NOMO-1 (cell line): ENCODE measurements at regions not wholly inside any gene's neighbourhood (a gene's known extent, or its start where the extent isn't known, plus 50 kb on each side); places are given as distances from the start of the nearest gene placed in this dataset.
"Not testable (repeated sequence)": the region's sequence is repeated elsewhere in the genome, so short reads cannot be mapped to it uniquely, and the experiment has no call there.

Source experiments
- DNase-seq, 2 experiments: peaks; one replicate each; lab custom pipeline; 2025; ENCODE audit not compliant: unreplicated experiment in 2 of 2; lab: John Stamatoyannopoulos, UW

DNA sequence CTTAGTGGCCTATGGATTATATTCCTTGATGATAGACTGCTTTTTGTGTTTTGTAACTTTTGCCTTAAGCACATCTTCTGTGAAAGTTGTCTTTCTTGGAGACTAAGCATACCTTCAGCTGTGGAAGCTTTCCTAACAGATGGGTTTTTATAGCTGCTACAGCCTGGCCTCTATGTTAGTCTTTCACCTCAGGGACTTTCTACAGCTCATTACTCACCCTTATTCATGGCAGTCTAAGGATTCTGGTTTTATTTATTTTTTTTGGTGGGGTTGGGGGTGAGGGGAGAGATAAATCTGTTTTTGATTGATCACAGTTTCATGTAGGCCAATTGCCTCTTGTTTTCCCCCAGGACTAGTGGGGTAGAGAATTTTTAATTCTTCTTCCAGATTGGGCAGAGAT, 219.9 kb downstream of the DKK1 start:
- no peak for DNase-seq

DNA sequence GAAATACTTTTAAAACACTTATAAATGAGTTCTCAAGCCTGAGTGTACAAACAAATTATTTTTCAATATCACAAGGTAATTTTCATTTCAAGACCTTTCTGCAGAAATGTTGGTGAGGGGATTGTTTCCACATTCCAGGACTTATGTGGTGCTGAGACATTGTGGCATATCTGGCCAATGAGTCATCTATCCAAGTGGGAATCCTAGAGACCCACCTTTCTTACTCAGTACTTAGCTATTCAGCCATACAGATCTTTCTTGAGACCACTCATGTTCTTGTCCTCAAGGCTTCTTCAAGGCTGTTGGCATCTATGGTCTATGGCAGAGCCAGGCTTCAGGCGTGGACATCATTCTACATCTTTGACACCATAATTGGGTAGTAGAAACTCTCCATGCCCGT, 225.4 kb downstream of the DKK1 start:
- no peak for DNase-seq

GRCh38 chr10:52540479-52540984, 226.5 kb downstream of the DKK1 start:
- no peak for DNase-seq

- no peak for DNase-seq
Measured at GRCh38 chr10:52541006-52541473, 227.0 kb downstream of the DKK1 start.

DNA sequence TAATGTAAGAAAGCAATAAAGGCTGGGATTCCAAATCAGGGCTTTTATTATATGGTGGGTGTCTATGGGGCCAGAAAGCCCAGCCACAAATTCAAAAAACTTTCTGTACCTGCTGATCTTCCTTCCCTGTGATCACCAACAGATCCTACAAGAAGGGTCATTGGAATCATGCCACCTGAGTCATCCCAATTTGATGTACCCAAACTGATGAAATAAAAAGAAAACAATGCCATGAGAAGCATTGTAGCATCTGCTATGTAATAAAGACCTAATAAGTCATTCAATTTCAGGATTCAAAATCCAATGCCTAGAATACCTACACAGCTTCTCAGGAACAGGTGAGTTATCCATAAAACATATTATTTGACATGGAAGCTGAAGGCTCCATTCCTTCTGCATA, 228.8 kb downstream of the DKK1 start:
- DNase-seq, result no peak

DNA sequence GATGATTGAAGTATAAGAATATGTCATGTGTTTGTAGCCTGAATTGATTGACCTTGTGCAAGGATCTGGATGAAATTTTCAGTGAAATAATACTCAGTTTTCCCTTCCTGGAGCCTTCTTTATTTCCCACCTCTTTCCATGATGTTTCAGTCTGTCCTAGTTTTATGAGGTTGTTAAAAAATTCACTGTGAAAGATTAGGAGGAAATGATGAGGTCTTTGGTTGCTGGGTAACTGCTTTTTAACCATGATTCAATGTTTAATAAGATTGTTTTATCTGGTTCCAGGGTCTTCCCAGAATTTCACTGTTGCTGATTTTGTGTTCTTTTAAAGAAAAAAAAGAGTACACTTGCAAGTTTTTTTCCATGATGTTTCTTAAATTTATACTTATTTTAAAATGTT, 221.5 kb downstream of the MBL2 start:
- DNase-seq, result no peak

GRCh38 chr10:52558090-52558489, 214.5 kb downstream of the MBL2 start:
- DNase-seq, result no peak

DNA sequence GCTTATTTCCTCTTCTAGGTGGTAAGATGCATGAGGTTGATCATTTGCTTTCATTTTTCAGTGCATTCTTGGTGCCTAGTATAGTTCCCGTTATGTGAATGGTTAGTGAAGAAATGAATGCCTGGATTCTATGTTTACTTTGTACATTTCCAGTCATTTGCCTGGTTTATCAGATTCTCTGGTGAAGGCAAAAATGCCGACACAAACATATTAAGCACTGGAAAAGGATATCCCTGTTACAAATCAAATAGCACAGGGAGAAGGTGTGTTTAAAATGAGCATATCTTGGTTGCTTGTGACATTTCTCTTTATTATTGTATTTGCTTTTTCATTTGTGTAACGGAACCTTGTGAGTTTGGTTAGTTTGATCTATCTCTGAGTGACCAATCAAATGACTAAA, 211.3 kb downstream of the MBL2 start:
- DNase-seq, result no peak

GRCh38 chr10:52563360-52563759, 209.2 kb downstream of the MBL2 start:
- no peak for DNase-seq

DNA sequence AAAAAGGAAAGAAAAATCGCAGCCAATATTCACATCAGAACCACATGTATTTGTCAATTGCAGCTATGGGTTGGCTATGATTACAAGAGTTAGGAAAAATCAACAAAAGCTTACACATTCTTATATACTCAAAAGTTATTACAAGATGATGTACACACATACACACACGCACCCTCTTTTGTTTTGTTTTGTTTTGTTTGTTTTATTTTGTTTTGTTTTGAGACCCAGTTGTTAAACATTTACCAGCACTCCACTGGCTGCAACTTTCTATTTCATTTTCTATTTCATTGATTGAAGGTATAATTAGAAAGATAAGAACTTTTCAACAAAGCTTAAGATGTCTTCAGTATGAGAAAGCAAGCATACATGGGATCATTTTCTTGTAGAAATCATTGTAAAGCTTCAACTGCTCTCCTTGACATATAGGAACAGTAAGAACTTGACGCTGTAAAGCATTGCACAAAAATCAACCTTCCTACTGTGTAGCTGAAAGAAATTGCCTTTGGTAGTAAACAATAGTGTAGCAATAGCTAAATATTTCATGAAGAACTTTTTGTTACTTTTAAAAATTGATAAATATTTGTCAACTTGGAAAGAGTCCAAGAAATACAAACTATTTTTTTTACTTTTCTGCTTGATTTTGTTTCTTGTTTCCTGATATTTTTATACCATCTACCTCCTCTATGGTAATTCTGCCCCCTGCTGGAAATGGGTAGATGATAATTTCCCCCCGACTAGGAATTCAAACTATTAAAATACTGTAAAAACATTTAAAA, 205.9 kb downstream of the MBL2 start:
- no peak for DNase-seq

DNA sequence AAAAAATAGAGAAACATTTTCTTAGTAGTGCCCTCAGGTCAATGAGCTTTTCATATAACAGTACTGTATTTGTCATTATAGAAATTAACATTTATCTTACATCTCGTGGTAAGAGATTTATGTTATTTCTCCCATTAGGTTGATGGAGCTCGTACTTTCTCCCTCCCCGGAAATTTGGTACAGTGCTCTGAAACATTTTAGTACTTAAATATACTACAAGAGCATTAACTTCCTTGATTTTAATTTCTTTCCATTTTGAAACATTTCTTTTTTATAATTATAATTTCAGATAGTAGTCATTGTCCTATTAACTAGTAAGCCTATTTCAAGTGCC, 205.4 kb downstream of the MBL2 start:
- DNase-seq, result no peak

GRCh38 chr10:52568309-52568708, 204.3 kb downstream of the MBL2 start:
- DNase-seq, result no peak

GRCh38 chr10:52570490-52570889, 202.1 kb downstream of the MBL2 start:
- no peak for DNase-seq

DNA sequence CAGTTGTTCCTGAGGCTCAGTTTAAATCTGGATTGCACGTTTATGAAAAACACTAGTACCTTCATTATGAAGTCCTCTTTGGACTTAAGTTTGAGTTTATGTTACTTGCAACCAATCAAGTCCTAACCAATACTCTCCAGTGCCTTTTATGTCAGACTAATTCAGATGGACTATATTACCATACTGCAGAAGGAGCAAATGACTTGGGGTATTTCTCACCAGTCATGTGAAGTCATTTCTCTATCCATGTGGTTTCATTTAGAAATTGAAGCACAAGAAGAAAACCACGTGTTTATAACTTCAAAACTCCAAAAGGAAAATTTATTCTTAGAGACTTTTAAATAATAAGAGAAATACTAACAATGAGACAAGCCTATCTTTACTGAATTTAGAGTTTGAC, 201.6 kb downstream of the MBL2 start:
- DNase-seq, result no peak

DNA sequence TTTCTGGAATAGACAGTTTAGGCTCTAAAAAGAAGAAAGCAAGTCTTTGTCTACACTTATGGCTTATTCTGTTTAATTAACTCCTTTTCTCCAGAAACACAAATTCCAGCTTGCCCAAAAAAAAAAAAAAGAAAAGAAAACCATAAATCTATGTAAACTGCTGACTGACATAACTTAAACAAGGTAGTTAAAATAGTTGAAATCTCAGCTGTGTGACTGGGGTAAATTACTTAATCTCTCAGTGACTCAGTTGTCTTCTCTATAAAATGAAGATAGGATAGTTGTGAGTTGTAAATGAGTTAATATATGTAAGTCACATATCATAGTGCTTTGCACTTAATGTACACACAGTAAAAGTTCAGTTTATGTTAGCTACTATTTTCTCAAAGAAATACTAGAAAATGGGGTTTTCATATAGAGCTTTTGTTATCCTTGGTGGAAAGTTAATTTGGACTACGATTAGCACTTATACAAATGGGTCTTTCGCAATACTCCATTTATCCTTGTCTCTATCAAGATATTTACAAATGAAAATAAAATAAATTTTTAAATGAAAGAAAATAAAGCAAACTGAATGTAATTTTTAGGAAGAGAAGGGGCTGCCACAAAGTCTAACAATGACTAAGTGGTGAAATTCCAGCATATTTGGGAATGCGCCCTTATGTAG, 200.9 kb downstream of the MBL2 start:
- no peak for DNase-seq

GRCh38 chr10:52573347-52573746, 199.2 kb downstream of the MBL2 start:
- DNase-seq, result no peak

GRCh38 chr10:52574697-52575096, 197.9 kb downstream of the MBL2 start:
- DNase-seq, result no peak

DNA sequence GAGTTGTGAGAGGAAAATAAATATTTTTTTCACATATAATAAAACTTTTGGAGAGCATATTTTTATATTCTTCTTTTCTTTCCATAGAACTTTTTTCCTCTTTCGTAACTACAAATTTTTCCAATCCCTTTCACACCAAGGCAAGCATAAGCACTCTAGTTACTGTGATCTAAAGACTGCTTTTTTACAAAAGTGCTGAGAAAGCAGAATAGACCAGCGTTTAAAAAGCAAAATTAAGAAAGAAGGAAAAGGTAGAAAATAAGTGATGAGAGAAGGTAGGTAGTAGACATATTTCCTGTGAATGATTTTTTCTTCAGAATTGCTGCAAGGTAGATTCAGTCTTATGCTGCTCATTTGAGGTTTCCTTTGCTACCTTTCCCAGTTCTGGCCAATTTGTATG, 195.5 kb downstream of the MBL2 start:
- no peak for DNase-seq

- no peak for DNase-seq
Measured at GRCh38 chr10:52578871-52579405, 193.6 kb downstream of the MBL2 start.

DNA sequence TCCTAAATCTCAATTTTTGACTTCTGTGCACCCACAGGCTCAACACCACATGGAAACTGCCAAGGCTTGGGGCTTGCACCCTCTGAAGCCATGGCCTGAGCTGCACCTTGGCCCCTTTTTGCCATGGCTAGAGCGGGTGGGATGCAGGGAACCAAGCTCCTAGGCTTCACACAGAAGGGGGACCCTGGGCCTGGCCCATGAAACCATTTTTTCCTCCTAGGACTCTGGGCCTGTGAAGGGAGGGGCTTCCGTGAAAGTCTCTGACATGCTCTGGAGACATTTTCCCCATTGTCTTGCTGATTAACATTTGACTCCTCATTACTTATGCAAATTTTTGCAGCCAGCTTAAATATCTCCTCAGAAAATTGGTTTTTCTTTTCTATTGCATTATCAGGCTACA, 190.9 kb downstream of the MBL2 start:
- DNase-seq, result not testable (repeated sequence)

DNA sequence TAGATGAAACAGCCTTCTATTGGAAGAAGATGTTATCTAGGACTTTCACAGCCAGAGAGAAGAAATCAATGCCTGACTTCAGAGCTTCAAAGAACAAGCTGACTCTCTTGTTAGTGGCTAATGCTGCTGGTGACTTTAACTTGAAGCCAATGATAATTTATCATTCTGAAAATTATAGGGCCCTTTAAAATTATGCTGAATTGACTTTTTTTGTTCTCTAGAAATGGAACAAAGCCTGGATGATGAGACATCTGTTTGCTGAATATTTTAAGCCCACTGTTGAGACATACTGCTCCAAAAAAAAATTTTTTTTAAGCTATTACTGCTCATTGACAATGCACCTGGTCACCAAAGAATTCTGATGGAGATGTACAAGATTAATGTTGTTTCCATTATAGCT, 189.2 kb downstream of the MBL2 start:
- no peak for DNase-seq

DNA sequence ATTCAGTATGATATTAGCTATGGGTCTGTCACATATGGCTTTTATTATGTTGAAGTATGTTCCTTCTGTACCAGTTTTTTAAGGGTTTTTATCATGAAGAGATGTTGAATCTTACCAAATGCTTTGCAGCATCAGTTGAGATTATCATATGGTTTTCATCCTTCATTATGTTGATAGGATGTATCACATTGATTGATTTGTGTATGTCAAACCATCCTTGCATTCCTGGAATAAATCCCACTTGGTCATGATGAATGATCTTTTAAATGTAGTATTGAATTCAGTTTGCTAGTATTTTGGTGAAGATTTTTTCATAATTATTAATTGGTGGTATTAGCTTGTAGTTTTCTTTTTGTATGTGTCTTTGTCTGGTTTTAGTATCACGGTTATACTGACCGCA, 185.9 kb downstream of the MBL2 start:
- DNase-seq, result no peak
